ENCODE measurements at regions not wholly inside any gene's neighbourhood (a gene's known extent, or its start where the extent isn't known, plus 50 kb on each side); places are given as distances from the start of the nearest gene placed in this dataset.

DNA sequence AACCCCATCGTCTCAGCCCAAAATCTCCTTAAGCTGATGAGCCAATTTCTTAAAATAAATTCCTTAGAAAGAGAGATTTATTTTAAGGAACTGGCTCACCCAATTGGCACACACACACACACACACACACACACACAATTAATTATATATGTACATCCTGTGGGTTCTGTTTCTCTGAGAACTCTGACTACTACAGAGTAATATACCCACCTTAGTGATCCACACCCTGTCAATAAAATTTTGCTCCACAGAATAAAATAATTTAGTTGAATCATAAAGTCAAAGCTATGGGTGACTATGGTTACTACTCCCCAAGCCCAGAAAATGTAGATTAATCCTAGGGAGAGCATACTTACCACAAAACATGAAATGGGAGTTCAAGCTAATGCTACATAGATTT is 131.0 kb downstream of the DMAC1 start:
- TF ChIP-seq EP300 (IDR thresholded peaks at IDR 0.05; ENCODE audit: borderline replicate concordance in 1 of 2, low read depth in 1 of 2, low read length in 1 of 2) = no peak
- TF ChIP-seq TAF1 (IDR thresholded peaks at IDR 0.05; ENCODE audit: borderline replicate concordance, low read depth, low read length) = no peak

All from SK-N-SH (cell line).